Thyroid gland (tissue), 4 donors: ENCODE measurements at regions not wholly inside any gene's neighbourhood (a gene's known extent, or its start where the extent isn't known, plus 50 kb on each side); places are given as distances from the start of the nearest gene placed in this dataset.

Experiments
- CTCF ChIP-seq, 6 experiments: fragments of 200-600 bp in 3 of 6; fragments of 450-650 bp in 3 of 6; sonication (generic) in 3 of 6; IDR thresholded peaks; one replicate each; pipeline ENCODE4 v1.5.1; 2016 to 2019; ENCODE audit warnings: antibody characterized with exemption in 6 of 6, mild to moderate bottlenecking in 2 of 6, inconsistent platforms in 1 of 6, moderate library complexity in 1 of 6
- POLR2A ChIP-seq, 2 donors: fragments of 450-650 bp; IDR thresholded peaks; one replicate each; pipeline ENCODE4 v1.6.1; 2017; ENCODE audit warnings: antibody characterized with exemption in 2 of 2, mild to moderate bottlenecking in 2 of 2, moderate library complexity in 1 of 2

GRCh38 chr13:79831556-79831955 lies 350.6 kb downstream of the NDFIP2 start:
- TF ChIP-seq POLR2A (IDR thresholded peaks at IDR 0.05) (no peak), CTCF (IDR thresholded peaks at IDR 0.05) (no peak)
